HG03108 (cell line): ENCODE measurements at regions not wholly inside any gene's neighbourhood (a gene's known extent, or its start where the extent isn't known, plus 50 kb on each side); places are given as distances from the start of the nearest gene placed in this dataset.

ENCODE experiments used
- ATAC-seq: cut with Tn5 transposase; IDR thresholded peaks from one replicate; pipeline ENCODE4 v1.9.1; 2021; ENCODE audit warnings: moderate library complexity; ENCODE audit not compliant: unreplicated experiment

DNA sequence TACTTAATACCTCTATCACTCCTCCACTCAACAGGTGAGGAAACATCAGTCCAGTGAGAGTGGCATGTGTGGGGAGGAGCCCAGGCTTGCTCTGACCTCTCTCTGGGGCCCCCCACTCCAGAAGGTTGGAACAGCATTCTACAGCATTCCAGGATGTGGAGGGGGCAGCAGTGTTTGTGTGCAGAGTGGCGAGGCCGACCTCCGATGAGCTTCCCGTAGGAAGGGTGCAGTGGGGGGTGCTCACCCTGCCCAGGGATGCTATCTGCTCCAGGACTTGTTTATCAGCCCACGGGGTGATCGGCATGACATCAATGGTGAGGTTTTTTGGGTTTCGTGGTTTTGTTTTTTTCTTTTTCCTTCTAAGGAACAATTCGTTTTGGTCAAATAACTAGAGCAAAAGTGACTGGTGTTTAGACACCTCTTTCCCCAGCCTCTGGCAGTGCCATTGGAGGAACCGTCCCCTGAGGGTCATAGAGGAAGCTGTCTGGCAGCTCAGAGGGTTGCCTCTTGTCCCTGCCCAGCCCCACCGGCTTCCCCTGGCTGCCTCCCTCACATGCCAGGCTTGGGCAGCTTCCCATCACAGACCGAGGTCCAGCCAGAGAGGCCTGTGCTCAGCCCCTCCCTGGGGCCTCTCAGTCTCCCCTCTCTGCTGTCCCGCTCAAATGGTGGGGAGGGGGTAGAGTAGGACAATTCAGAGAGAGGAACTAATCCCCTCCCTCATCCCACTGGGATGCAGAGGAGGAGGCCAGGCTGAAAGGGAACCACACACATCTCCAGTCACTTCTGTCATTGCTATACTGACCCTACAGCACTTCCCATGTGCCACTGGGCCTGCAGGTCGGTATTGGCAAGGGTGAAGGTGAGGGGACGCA is 96.5 kb downstream of the ZFP36L2 start:
- no peak for ATAC-seq

DNA sequence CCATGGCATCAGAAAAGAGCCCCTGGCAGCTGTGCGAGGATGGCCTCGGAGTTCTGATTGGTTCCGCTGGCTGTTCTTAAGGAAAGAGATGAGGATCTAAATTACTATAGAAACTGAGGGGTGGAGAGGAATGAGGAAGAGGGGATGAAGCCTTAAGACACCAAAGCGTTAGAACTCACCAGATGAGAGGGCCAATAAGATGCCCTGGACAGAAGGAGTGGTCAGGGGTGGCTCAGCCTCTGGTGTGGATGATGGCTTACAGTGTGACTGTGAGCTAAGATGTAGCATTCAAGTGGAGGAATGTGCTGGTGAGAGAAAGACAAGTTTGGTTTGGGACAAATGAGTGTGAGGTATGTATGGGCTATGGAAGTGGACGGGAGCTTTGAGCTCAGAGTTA is 97.8 kb downstream of the ZFP36L2 start:
- no peak for ATAC-seq

- no peak for ATAC-seq
Measured at GRCh38 chr2:43127941-43128558, 98.4 kb downstream of the ZFP36L2 start.

- no peak for ATAC-seq
Measured at GRCh38 chr2:43127208-43127940, 99.0 kb downstream of the ZFP36L2 start.

DNA sequence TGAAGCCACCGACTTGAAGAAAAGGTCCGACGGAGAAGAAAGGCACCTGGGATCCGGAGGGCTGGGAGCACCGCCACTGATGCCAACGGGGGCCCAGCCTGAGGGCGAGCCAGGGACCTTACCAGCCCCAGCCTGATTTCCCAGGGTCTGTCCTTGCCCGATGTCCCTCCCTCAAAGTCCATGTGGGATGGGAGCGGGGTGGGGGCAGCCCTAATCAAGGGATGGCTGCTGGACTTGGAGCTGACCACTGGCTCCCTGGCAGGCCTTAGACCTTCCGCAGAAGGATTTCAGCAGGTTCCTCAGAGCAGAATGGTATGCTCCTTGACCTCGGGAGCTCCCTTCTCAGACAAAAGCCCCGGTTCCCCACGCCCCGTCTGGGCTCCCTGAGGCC is 99.6 kb downstream of the ZFP36L2 start:
- ATAC-seq = no peak

GRCh38 chr2:43125090-43125998 is 101.1 kb downstream of the ZFP36L2 start:
- no peak for ATAC-seq

DNA sequence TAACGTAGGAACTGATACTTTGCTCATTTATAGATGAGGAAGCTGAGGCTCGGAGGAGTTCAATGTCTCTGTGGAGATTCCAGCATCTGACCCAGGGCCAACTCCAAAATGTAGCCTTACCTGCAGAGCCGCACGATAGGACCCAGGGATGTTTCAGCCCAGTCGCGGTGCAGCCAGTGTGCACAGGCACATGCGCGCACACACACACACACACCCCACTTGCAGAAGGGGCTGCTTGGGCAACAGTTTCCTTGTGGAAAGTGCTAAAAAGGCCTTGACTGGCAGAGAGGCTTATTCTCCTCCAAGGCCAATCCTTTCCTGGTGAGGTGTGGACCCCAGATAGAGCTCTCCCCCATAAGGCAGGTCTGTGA is 101.7 kb downstream of the ZFP36L2 start:
- no peak for ATAC-seq

- no peak for ATAC-seq
Measured at GRCh38 chr2:43123981-43124686, 102.3 kb downstream of the ZFP36L2 start.

DNA sequence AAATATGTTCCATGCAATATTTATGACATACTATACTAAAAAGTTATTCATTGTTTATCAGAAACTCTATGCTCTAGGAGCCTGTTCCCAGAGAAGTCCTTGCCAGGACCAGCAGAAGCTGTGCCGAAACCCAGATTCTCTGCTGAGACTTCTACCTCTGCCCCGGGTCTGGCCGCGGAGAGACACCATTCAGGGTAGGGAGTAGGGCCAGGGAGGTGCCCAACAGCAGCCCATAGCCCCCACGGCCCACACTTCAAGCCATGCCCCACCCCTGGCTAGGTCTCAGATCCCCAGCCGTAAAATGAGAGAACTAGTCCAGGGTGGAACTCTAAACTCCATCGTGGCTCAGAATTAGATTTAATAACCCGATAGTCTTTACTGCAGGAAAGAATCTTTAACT is 102.9 kb downstream of the ZFP36L2 start:
- ATAC-seq = no peak

- no peak for ATAC-seq
Measured at GRCh38 chr2:43123028-43123427, 103.4 kb downstream of the ZFP36L2 start.

GRCh38 chr2:43121580-43122314 is 104.7 kb downstream of the ZFP36L2 start:
- no peak for ATAC-seq

DNA sequence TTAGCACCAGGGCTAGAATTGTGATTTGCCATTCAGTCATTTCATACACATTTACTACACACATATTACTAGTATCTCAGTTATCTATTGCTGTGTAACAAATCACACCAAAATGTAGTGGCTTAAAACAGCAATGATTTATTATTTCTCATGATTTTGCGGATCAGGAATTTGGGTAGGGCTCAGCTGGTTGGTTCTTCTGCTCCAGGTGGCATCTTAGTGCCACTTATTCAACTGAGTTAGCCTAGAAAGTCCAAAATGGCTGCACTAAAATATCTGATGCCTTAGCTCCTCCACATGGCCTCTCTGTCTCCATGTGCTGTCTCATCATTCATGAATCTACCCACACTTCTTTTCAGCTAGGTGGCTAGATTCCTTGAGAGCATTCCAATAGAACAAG is 107.1 kb downstream of the ZFP36L2 start:
- ATAC-seq = no peak

DNA sequence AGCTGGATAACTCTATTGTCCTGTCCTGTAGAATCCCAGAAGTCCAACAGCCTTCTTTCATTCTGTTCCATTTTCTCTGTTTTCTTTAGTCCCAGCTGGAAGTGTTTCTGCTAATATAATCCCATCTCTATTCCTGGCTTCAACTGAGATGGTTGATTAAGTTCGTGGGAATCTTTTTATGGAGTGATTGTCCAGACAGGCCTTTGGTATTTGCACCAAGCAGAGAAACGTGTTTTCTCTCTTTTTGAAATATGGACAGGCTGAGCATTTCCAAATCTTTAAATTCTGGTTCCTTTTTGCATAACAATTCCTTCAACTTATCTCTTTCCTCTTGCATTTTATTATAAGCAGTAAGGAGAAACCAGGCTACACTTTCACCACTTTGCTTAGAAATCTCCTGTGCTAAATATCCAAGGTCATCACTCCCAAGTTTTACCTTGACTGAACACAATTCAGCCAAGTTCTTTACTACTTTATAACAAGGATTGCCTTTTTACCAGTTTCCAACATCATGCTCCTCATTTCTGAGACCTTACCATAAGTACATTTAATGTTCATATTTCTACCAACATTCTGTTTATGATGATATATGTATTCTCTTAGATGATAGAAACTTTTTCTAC is 108.8 kb downstream of the ZFP36L2 start:
- ATAC-seq = no peak

DNA sequence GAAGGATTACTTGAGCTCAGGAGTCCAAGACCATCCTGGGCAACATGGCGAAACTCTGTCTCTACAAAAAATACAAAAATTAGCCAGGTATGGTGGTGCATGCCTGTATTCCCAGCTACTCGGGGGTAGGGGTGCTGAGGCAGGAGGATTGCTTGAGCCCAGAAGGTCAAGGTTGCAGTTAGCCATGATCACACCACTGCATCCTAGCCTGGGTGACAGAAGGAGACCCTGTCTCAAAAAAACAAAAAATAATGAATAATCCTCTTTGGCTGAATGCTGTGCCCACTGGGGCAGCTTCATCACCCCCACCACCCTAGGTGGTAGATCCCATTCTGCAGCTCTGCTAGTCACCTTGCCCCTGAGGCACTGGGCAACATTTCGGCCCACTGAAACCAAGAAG is 109.4 kb downstream of the ZFP36L2 start:
- ATAC-seq = no peak

DNA sequence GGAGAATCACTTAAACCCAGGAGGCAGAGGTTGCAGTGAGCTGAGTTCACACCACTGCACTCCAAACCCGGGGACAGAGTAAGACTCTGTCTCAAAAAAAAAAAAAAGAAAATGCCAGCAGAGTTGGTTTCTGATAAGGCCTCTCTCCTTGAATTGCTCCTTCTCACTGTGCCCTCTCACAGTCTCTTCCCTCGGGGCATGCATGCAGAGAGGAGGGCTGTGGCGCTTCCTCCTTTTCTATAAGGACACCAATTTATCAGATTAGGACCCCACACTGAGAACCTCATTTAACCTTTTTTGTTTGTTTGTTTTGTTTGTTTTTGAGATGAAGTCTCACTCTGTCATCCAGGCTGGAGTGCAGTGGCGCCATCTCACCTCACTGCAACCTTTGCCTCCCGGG is 110.5 kb downstream of the ZFP36L2 start:
- no peak for ATAC-seq

GRCh38 chr2:43114210-43114609 is 112.2 kb downstream of the ZFP36L2 start:
- ATAC-seq = no peak

DNA sequence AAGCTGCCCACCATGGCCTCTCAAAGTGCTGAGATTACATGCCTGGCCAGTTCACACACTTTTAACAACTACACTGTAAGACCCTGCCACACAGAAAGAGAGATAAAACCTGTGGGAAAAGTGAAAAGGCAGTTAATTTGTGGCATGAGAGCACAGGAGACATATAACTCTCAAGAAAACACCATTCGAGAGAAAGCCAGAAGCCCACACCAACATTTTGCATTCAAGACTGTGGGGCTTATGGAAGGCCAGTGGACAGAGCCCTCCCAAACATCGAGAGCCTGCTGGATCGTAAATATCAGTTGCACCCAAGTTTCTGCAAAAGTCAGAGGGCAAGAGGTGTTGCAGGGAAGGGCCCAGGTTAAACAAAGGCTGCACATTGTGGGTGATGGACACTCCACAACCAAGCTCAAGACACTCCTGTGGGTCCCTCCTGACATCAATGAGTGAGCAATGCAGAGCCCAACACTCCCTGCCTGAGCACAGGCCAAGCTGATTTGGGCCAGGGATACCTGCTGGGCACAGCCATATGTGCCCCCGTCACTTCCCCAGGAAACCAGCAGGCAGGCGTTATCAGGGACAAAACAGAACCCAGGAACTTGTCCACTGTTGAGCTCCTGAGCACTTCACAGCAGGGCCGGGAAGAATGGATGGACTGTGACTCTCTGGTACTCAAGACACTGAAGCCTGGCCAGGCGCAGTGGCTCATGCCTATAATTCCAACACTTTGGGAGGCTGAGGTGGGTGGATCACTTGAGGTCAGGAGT is 114.4 kb downstream of the ZFP36L2 start:
- no peak for ATAC-seq

DNA sequence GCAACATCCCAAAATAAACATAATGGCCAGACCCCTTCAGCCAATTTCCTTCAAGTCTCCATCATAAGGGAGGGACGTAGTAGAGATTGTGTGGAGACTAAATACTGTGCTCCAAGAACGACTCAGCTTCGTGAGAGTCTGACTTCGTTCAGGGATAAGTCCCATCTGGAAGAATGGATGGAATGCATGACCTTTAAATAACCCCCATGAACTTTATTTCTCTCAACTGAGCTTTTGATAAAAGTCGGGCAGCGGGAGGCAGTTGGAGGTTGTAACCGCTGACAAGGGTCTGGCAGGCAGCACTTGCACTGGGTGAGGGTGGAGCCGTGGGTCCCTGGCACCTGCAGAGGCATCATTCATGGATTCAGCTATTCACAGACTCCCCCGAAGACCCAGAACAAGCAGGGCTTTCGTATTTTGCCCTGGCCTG is 115.9 kb downstream of the ZFP36L2 start:
- ATAC-seq = no peak
